OCI-LY1 (cell line): ENCODE measurements at regions not wholly inside any gene's neighbourhood (a gene's known extent, or its start where the extent isn't known, plus 50 kb on each side); places are given as distances from the start of the nearest gene placed in this dataset.
"Not testable (repeated sequence)": the region's sequence is repeated elsewhere in the genome, so short reads cannot be mapped to it uniquely, and the experiment has no call there.

ENCODE experiments used
- CTCF ChIP-seq: fragments of 200-600 bp; sonication (generic), shearing (Covaris generic); IDR thresholded peaks from 2 replicates; pipeline ENCODE4 v1.5.1; 2017; ENCODE audit warnings: mild to moderate bottlenecking, antibody characterized with exemption, low read length, moderate library complexity, mixed read lengths
- EZH2 ChIP-seq: fragments of 200-600 bp; sonication (generic), shearing (Covaris generic); IDR thresholded peaks from 2 replicates; pipeline ENCODE4 v1.8.0; 2017; ENCODE audit warnings: borderline replicate concordance, mixed run types, mild to moderate bottlenecking, antibody characterized with exemption, low read length, moderate library complexity, mixed read lengths

GRCh38 chr6:120432840-120433239, 901.4 kb downstream of the TBC1D32 start:
- TF ChIP-seq CTCF, EZH2: not testable (repeated sequence)
